Amniotic stem cell (primary cell): ENCODE measurements at regions not wholly inside any gene's neighbourhood (a gene's known extent, or its start where the extent isn't known, plus 50 kb on each side); places are given as distances from the start of the nearest gene placed in this dataset.

Source experiments
- DNase-seq: peaks from one replicate; lab custom pipeline; 2025; lab: John Stamatoyannopoulos, UW

GRCh38 chr2:217085543-217085942 lies 225.7 kb upstream of the TNP1 start:
- no peak for DNase-seq

DNA sequence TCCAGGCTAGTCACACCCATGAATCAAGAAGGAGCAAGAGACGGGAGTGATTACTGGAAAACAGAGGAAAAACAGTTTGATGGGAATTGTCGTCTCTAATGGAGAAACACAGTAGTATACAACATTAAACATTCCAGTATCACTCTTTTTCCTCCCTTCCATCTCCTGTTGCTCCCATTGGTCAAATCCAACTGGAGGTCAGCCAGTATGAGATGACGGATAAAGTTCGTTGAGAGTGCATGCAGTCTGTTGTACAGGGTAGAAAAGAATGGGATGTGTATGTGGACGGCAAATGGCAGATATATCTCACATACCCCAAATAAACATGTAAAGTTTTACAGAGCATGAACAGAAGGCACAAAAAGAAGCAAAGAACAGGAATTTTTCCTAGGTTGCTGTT lies 221.9 kb upstream of the TNP1 start:
- DNase-seq, result no peak

DNA sequence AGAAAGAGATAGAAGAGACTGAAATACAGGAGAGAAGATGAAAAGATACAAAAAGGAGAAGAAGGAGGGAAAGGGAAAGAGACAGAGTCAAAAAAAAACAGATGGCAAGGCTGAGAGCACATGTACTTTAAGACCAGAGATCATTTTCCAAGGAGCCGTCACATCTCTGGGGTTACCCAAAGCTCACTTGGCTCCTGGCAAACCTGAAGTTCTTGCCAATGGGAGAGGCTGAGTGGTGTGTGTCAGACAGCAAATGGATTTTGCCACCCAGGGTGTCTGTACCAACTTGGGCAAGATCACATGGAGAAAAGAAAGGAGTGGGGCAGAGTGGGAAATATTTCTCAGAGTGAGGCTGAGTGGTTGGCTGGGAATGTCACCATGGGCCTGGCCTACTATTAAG lies 219.3 kb upstream of the TNP1 start:
- DNase-seq, result no peak

GRCh38 chr2:217077831-217078407 lies 218.1 kb upstream of the TNP1 start:
- no peak for DNase-seq

- no peak for DNase-seq
Observed at GRCh38 chr2:217076657-217077232, 216.9 kb upstream of the TNP1 start.

- no peak for DNase-seq
Observed at GRCh38 chr2:217076058-217076435, 216.2 kb upstream of the TNP1 start.

GRCh38 chr2:217075268-217076057 lies 215.6 kb upstream of the TNP1 start:
- no peak for DNase-seq

DNA sequence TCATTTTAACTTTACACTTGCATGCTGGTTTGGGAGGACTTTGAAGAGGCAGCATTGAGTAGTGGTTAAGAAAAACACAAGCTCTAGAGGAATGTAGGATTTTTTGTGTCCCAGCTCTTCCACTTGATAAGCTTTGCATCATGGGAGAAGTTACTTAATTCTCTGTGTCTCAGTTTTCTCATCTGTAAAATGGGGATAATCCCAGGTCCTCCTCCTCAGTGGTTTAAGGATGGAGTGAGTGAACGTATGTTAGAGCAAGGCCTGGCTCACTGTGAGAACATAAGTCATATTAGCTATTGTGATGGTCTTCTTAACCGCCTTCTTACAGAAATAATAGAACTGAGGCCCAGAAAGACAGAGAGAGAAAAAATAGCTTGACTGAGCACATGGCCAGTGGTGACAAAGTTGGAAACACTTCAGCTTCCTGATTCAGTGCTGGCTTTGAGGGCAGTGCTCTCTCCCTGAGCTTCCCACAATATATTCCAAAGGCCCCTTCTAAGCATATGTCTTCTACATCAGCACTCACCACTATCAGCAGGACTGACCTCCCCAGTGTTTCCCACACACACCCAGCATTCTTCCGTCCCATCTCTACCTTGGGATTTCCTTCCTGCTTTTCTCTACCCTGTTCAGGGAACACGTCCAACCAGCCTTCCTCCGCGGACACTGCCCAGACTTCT lies 214.9 kb upstream of the TNP1 start:
- DNase-seq, result no peak

- no peak for DNase-seq
Observed at GRCh38 chr2:217071416-217071815, 211.6 kb upstream of the TNP1 start.

DNA sequence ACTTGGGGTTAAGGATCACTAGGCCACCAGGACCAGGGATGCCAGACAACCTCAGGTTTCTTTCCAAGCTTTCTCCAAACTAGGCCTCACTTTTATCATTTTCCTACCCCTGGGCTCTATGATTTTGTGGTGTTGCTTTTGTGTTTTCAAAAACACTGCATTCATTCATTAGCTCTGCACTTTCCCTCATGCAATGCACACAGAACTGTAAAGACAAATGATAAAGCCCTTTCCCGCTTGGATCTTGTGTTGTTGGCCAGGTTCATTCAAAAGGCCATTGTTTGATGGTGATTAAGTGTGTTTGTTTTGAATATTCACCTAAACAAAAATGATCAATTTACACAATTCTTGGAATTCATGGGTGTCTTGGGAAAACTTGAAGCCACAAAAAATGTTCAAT lies 210.7 kb upstream of the TNP1 start:
- DNase-seq, result no peak

- no peak for DNase-seq
Observed at GRCh38 chr2:217070043-217070430, 210.2 kb upstream of the TNP1 start.

DNA sequence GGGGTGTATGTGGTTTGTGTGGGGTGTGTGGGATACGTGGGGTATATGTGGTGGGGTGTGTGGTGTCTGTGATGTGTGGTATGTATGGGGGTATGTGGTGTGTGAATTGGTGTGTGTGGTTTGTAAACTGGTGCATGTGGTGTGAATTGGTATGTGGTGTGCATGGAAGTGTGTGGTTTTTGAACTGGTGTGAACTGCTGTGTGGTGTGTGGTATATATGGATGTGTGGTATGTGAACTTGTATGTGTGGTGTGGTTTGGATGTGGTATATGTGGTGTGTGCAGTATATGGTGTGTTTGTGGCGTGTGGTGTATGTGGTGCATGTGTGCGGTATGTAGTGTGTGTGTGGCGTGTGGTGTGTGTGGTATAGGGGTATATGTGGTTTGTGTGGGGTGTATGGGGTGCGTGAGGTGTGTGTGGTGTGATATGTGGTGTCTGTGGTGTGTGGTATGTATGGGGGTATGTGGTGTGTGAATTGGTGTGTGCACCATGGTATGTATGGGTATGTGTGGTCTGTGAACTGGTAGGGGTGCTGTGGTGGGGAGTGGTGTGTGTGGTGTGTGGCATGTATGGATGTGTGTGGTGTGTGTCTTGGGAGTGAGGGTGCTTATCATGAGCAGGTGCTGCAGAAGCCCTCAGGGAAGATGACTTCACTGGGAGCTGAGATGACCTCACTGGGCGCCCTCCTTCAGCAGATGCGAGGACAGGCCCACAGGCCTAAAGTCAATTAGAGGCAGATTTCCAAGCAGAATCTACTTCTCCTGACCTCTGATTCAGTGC lies 209.6 kb upstream of the TNP1 start:
- no peak for DNase-seq

DNA sequence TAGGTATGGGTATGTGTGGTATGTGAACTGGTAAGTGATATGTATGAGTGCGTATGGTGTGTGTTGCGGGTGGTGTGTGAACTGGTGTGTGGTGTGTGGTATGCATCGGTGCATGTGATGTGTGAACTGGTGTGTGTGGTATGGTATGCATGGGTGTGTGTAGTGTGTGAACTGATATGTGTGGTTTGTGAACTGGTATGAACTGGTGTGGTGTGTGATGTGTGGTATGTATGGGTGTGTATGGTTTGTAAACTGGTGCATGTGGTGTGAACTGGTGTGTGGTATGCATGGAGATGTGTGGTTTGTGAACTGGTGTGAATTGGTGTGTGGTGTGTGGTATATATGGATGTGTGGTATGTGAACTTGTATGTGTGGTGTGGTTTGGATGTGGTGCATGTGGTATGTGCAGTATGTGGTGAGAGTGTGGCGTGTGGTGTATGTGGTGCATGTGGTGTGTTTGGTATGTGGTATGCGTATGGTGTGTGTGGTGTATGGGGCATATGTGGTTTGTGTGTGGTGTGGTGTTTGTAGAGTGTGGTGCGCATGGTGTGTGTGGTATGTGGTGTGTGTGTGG lies 208.9 kb upstream of the TNP1 start:
- no peak for DNase-seq

GRCh38 chr2:217067787-217068186 lies 207.9 kb upstream of the TNP1 start:
- no peak for DNase-seq

DNA sequence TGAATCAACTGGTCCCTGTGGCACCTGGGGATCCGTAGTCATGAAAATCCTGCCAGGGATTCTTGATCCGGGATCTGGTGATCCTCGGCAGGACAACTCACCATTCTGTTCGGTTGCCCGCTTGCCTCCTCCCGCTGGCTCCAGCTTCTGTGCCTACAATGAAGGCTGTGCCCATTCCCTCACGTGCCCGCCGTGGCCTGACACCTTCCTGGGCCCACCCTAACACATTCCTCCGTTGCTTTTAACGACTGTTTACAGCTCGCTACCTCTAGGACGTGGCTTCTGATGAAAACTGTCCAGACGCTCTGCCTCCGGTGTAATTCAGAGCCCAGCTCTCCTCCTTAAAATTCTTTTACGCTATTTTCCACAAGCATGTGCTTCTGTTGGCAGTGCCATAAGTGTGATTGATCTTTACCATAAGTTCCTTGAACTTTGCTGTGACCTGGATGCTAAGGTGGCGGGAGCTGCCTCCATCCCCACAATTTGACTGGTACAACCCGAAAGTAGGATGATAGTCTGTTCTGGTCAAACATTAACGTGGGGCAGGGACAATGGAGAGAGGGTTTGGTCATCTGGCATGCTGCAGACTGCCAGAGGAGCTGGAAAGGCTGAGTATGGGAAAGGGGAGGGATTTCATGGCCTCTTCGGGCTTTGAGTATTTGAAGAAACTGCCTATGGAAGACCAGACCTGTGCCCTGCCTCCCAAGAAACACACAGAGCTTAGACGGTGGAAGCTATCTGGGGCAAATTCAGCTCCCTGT lies 206.8 kb upstream of the TNP1 start:
- DNase-seq, result no peak

DNA sequence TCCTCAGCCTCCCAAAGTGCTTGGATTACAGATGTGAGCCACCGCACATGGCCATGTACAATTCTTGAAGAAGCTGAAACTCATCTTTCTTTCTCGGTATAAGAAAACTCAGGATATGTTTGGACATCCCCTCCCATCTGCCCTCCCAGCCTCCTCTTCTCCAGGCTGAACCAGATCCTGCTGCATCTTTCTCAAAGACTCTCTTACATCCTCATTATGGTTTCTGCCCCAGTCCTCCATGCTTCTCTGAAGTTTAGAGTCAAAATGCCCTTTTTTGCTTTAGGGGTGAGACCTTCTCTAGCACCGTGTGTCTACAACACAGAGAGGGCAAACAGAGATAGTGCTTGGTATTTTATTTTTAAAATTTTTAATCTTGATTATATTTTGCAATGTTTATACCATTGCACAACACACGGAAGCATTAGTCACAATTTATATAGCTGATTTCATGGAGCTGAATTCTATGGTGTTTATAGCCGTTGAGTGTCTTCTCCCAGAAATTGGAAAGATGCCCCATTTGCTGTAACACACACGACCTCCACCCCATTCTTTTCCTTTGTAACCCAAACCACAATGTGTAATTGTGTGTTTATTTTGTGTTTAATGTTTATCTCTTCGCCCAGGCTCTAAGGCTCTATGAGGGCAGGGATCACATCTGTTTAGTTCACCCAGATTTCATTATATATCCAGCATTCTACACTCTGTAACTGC lies 206.0 kb upstream of the TNP1 start:
- peak; percentile 41 for DNase-seq

- DNase-seq, result no peak
Observed at GRCh38 chr2:217065012-217065290, 205.1 kb upstream of the TNP1 start.

GRCh38 chr2:217064234-217065011 lies 204.6 kb upstream of the TNP1 start:
- no peak for DNase-seq

- DNase-seq, result no peak
Observed at GRCh38 chr2:217063238-217063755, 203.4 kb upstream of the TNP1 start.

DNA sequence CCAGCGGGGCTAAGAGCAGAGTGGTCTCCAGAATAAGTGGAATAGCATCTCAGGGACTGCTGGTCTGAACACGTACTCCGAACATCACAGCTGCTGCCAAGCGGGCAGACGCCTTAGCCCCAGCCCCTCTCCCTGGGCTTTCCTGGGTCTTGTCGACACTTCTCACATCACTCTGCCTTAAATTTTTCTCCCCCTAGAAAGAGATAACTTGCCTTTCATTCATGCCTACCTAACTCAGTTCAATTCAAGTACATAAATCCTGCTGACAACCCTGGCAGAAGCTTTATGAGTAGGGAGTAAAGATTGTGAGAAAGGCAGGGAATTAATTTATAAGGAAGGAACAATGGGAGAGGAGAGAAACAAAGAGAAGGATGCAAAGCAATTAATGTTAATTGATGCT lies 202.9 kb upstream of the TNP1 start:
- no peak for DNase-seq
